ENCODE measurements at regions not wholly inside any gene's neighbourhood (a gene's known extent, or its start where the extent isn't known, plus 50 kb on each side); places are given as distances from the start of the nearest gene placed in this dataset.

DNA sequence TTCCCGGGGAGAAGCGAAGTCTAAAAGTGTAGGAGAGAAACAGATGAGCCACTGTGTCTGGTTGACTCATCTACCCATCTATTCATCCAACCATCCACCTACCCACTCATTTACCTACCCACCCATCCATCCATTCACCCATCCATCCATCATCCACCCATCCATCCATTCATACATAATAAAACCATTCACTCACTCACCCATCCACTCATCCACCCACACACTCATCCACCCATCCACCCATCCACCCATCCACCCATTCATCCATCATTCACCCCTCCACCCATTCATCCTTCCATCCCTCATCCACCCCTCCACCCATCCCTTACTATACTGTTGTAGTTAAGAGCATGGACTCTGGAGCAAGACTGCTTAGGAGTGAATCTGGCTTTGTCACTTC, 136.4 kb upstream of the ATP2B2 start:
- Histone ChIP-seq H3K27ac (ENCODE audit: low read depth, low read length) (no peak overlapping the region), H3K9me2 (ENCODE audit: insufficient read depth) (no peaks in the 10 kb centered on the region), H3K4me3 (replicated peaks in 1 of 2; ENCODE audit: low read depth in 1 of 2, low read length in 2 of 2) (no peak overlapping the region), H3K4me1 (ENCODE audit: control insufficient read depth in 1 of 2, insufficient read depth in 2 of 2, low read length in 2 of 2) (no peaks in the 10 kb centered on the region), H3K4me2 (ENCODE audit: low read length) (no peak overlapping the region), H3K79me2 (ENCODE audit: insufficient read depth, low read length) (no peaks in the 10 kb centered on the region), H3K9ac (ENCODE audit: low read length) (no peak overlapping the region), H3K36me3 (ENCODE audit: control insufficient read depth in 1 of 2, insufficient read depth in 2 of 2, low read length in 2 of 2) (no peaks in the 10 kb centered on the region), H3K27me3 (ENCODE audit: insufficient read depth, low read length) (peaks cover 23% of the 10 kb centered on the region), H2AFZ (ENCODE audit: low read depth, low read length, poor library complexity, severe bottlenecking) (no peak overlapping the region), H4K20me1 (ENCODE audit: insufficient read depth) (no peaks in the 10 kb centered on the region), H3K9me3 (ENCODE audit: control insufficient read depth in 1 of 2, insufficient read depth in 1 of 2, low read depth in 1 of 2, low read length in 2 of 2) (peaks cover 3 to 4% of the 10 kb centered on the region in 2 experiments; a peak in 1 of 4 replicates)
- ATAC-seq, result no peak
- intact Hi-C loops (cut with micrococcal nuclease), result no loop called here
- no peak for DNase-seq (ENCODE audit: low read depth, low spot score)
- RAD21 ChIA-PET (ENCODE audit: low non-redundant PET in 1 of 2, low total read pairs in 2 of 2, uncharacterized antibody in 2 of 2, unreplicated experiment in 2 of 2), result no interaction called here
- TF ChIP-seq, protein P1, sequence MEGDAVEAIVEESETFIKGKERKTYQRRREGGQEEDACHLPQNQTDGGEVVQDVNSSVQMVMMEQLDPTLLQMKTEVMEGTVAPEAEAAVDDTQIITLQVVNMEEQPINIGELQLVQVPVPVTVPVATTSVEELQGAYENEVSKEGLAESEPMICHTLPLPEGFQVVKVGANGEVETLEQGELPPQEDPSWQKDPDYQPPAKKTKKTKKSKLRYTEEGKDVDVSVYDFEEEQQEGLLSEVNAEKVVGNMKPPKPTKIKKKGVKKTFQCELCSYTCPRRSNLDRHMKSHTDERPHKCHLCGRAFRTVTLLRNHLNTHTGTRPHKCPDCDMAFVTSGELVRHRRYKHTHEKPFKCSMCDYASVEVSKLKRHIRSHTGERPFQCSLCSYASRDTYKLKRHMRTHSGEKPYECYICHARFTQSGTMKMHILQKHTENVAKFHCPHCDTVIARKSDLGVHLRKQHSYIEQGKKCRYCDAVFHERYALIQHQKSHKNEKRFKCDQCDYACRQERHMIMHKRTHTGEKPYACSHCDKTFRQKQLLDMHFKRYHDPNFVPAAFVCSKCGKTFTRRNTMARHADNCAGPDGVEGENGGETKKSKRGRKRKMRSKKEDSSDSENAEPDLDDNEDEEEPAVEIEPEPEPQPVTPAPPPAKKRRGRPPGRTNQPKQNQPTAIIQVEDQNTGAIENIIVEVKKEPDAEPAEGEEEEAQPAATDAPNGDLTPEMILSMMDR (IDR thresholded peaks at IDR 0.05 in 2 of 3, conservative IDR thresholded peaks at IDR 0.05 in 1 of 3; ENCODE audit: borderline replicate concordance in 1 of 3, insufficient read depth in 1 of 3, low read depth in 2 of 3, low read length in 2 of 3), result no peak
- TF ChIP-seq, protein P2, sequence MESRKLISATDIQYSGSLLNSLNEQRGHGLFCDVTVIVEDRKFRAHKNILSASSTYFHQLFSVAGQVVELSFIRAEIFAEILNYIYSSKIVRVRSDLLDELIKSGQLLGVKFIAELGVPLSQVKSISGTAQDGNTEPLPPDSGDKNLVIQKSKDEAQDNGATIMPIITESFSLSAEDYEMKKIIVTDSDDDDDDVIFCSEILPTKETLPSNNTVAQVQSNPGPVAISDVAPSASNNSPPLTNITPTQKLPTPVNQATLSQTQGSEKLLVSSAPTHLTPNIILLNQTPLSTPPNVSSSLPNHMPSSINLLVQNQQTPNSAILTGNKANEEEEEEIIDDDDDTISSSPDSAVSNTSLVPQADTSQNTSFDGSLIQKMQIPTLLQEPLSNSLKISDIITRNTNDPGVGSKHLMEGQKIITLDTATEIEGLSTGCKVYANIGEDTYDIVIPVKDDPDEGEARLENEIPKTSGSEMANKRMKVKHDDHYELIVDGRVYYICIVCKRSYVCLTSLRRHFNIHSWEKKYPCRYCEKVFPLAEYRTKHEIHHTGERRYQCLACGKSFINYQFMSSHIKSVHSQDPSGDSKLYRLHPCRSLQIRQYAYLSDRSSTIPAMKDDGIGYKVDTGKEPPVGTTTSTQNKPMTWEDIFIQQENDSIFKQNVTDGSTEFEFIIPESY (IDR thresholded peaks at IDR 0.05; ENCODE audit: extremely low read depth, insufficient replicate concordance, low read length), result no peak
- TF ChIP-seq EGR1 (IDR thresholded peaks at IDR 0.05; ENCODE audit: low read depth), result no peak
- no peak for TF ChIP-seq RAD21 (IDR thresholded peaks at IDR 0.05; ENCODE audit: low read depth)
- no peak for TF ChIP-seq EZH2 (IDR thresholded peaks at IDR 0.05)
- TF ChIP-seq ZFX (IDR thresholded peaks at IDR 0.05), result no peak
- TF ChIP-seq, protein P3, sequence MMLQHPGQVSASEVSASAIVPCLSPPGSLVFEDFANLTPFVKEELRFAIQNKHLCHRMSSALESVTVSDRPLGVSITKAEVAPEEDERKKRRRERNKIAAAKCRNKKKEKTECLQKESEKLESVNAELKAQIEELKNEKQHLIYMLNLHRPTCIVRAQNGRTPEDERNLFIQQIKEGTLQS (IDR thresholded peaks at IDR 0.05), result no peak
- TF ChIP-seq MAX (IDR thresholded peaks at IDR 0.05), result no peak
- TF ChIP-seq POLR2A (IDR thresholded peaks at IDR 0.05; ENCODE audit: borderline replicate concordance, extremely low read depth, insufficient read depth, insufficient read length), result no peak
- TF ChIP-seq JUND (IDR thresholded peaks at IDR 0.05), result no peak
- TF ChIP-seq TCF7L2 (IDR thresholded peaks at IDR 0.05; ENCODE audit: borderline replicate concordance, extremely low read depth, insufficient read depth, insufficient read length), result no peak
- no TSS peak for BruUV-seq (replicated peaks)
- POLR2A ChIA-PET, result no interaction called here
- CTCF ChIA-PET, result no interaction called here

Measured in HCT116 (cell line).